GM08714 (cell line): ENCODE measurements at regions not wholly inside any gene's neighbourhood (a gene's known extent, or its start where the extent isn't known, plus 50 kb on each side); places are given as distances from the start of the nearest gene placed in this dataset.
A peak's percentile ranks its signal among the peaks of the same experiment; 100 is the strongest.

Experiments
- H3K4me3 ChIP-seq: fragments of 200-500 bp; sonication (Bioruptor generic); 2 replicates; pipeline ENCODE4 v1.5.1; 2014; ENCODE audit warnings: mild to moderate bottlenecking, low read length, inconsistent platforms
- ZNF274 ChIP-seq: IDR thresholded peaks from 2 replicates; pipeline ENCODE4 v1.6.1; 2012; ENCODE audit warnings: mild to moderate bottlenecking, low read depth, low read length

DNA sequence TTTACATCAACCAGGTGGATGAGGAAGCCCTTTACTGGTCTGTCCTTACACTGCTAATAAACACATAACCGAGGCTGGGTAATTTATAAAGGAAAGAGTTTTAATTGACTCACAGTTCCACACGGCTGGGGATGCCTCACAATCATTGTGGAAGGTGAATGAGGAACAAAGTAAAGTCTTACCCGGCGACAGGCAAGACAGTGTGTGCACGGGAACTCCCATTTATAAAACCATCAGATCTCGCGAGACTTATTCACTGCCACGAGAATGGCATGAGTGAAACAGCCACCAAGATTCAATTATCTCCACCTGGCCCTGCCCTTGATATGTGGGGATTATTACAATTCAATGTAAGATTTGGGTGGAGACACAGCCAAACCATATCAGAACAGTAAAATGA lies 67.3 kb upstream of the GRAMD2B start:
- no peak for TF ChIP-seq ZNF274
- no peak overlapping the region for H3K4me3 ChIP-seq

DNA sequence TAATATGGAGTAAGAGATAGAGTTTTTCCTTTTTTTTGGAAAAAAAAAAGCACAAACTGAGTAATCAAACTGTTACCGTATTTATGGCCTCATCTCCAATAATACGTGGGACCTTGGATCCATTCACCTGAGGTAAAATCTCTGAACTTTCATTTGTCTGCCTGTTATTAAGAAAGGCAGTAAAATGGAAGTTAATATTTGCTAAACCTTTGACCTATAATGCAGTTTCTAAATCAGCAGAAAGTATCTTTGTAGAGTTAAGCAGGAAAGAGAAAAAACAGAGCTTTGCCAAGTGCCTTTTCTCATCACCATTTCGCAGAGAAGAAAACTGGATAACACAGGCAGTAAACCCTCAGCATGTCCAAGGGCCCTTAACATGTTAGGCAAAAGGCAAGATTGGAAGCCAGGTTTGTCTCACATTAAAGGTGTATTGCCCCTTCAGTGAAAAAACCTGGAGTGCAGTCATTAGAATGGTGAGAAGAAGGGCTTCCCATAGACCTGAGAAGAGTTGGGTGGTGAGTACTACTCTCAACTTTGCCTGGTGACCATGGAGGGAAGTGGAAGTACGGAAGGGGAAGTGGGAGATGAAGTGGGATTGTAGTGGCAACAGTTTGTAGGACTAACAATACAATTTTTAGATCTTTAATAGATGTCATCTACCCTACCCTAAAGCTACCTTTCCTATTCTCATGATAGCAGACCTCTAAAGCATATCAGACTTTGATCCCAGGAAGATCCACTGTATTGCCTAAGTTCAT lies 65.4 kb upstream of the GRAMD2B start:
- no peak for TF ChIP-seq ZNF274
- no peak overlapping the region; the same call in 1 of the 2 replicates for H3K4me3 ChIP-seq

DNA sequence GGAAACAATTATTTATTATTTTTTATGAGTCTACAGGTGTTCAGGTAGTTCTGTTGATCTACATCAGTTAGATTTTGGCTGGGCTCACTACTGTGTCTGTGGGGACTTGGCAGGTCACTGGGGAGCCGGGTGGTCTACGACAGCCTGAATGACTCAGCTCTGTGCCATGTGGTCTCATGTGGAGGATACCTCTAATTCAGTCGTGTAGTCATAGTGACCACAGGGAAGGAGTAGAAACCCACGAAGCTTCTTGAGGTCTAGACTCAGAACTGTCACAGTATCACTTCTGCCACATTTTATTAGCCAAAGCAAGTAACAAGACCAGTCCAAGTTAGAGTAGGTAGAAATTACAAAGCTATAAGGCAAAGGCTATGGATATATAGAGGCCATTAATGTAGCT lies 64.7 kb upstream of the GRAMD2B start:
- H3K4me3 ChIP-seq, result no peak overlapping the region
- no peak for TF ChIP-seq ZNF274

DNA sequence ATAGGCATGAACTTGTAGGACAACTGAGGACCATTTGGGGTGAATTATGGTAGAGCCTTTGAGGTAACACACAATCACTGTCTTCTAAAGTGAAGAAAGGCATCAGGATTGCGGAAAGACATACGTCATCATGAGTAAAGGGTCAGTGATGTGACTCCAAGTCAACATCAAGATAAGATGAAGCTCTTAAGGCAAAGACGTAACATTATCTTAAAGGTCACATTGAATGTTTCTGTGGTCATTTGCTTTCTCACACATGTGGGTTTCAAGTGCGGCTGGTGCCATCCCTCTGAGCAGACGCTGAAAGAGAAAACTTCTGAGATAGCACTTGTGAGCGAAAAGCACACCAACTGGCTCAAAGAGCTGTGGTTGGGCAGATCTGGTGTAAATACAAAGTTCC lies 63.3 kb upstream of the GRAMD2B start:
- TF ChIP-seq ZNF274, result no peak
- H3K4me3 ChIP-seq, result peak overlapping the region; percentile 58; the same call in 1 of the 2 replicates

DNA sequence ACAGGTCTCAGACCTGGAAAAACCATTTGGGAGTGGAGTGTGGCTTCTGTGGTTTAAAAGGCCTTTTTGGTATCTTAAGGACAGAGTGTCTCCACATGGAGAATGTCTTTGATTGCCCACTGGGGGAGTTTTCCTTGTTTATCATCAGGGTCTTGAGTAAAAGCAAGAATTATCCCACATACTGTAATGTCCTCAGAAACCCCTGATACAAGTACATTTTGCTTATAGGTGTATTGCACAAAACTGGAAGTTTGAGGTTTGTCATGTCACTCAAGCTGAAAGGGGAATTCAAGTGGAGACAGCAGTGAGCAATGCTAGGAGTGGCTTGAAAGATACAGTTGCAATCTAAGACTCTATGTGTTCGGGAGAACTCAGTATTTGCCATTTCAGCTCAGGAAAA lies 62.7 kb upstream of the GRAMD2B start:
- peak overlapping the region; percentile 58; the same call in 1 of the 2 replicates for H3K4me3 ChIP-seq
- TF ChIP-seq ZNF274, result no peak

DNA sequence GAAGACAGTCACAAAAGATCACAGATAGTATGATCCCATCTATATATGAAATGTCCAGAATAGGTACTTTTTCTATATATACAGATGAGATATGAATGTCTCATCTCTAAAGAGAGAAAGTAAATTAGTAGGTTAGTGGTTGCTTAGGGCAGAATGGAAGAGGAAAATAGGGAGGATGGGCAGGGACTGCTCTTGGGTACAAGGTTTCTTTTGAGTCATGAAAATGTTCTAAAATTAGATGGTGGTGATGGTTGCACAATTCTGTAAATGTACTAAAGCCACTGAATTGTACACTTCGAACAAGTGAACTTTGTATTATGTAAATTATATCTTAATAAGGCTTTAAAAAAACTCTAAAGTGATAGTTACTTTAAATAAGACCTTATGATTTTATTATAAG lies 59.6 kb upstream of the GRAMD2B start:
- no peak for TF ChIP-seq ZNF274
- H3K4me3 ChIP-seq, result no peak overlapping the region

DNA sequence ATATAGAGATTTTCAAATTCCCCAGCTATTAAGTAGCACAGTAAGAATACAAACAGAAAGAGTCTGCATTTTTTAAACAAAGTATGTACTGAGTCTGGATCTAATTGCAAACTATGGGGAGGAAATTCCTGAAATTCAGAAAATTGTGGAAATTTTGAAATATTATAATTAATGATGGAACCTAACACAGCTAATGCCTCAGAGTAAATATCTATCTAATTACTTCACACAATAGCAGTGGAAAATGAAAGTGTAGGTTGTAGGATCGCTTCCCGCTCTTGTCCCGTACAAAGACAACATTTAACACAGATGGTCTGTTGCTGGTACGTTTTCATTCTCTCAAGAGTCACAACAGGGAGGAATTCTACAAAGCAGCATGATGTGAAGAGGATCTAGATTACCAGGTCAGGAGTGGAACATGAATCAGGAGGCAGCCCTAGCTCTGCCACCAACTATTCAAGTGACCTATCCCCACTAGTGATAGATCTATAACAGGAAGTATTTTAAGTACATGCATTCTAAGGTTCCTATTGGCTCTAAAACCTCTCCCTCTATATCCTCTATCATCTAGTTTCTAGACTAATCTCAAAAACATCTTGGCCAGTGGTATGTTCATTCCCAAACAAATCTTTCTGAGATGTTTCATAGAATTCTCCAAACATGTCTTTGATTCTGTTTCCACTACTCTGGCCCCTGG lies 58.9 kb upstream of the GRAMD2B start:
- TF ChIP-seq ZNF274, result no peak
- no peak overlapping the region for H3K4me3 ChIP-seq

DNA sequence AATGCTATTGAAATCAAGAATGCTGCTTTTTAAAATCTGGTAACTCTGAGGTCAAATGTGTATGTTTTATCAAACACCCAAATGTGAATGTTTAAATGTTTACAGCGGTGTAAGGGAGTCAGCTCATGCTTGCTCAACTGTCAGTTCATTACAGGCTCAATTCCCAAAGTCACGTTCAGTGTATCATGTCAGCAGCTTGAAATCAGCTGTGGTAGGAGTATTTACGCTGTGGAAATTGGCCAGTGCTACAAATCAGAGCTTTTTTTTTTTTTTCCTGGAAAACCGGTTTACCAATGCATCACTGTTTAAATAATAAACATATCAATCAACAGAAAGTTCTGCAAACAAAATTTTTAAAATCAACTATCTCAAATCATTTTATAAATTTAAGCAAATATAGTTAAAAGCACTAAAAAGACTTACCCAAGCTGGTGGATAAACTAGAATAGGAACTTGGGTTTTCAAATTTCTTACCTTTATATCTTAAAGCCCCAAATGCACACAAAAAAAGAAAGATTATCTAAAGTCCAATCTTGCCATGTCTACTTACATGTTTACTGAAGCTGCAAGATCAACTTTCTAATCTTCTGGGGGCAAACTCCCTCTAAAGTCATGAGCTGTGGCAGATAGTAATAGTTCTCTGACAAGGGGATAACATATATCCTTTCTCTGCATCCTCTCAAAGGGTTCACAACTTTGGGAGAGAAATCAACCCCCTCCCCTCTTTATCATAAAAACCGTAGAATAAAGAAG lies 57.6 kb upstream of the GRAMD2B start:
- no peak overlapping the region for H3K4me3 ChIP-seq
- no peak for TF ChIP-seq ZNF274

DNA sequence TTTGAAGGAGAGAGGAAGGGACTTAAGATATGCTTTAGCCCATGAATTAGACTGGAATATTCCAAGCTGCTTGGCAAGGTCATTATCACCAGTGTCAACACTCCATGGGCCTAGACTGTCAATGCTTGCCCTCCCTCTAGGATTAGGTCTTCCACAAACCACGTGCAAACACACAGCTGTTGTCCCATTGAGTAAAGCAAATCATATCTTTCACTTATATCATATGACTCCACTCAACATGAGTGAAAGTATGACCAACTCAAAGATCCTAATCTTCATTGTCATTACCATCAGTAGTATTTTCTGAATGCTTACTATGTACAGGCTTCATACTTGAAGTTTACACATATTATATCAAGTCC lies 57.0 kb upstream of the GRAMD2B start:
- no peak overlapping the region for H3K4me3 ChIP-seq
- TF ChIP-seq ZNF274, result no peak

DNA sequence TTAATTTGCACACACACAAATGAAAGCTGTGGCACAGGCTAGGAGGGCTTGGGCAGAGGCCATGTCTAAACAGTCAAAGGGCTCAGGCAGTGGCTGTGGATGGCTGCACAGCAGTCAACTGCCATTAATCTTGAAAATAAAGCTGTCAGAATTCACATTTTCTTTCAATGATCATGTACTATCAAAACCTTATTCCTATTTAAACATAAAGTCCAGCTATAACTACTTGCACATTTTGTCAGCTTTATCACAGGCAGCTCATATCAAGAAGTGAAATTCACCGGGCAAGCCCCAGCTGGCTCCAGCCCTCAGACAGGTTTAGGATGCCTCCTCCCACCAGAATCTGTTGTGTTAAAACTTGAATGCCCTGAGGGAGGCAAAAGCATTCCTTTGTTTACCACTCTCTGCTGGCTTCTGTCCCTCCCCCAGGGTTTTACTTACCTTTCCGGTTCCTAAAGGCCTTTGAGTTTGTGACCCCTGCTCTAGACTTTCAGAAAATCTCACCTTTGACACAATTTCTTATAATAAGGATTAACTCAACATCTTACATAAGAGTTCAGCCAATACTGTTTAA lies 54.9 kb upstream of the GRAMD2B start:
- H3K4me3 ChIP-seq, result no peak overlapping the region
- no peak for TF ChIP-seq ZNF274

DNA sequence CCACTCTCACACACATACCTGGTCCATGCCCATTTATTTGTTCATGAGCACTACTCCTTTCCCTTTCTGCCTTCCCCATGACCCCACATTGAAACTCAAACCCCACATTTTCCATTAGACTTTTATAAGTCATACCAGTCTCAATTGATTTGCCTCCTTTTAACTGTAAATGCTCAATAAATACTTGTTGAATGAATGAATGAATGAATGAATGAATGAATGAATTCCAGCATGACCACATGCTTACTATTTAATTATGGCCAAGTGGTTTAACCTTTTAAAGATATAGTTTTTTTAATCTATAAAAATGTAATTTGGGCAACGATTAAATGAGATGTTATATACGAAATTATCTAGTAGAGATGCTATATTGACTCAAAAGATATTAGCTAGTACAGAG lies 54.1 kb upstream of the GRAMD2B start:
- H3K4me3 ChIP-seq, result no peak overlapping the region
- no peak for TF ChIP-seq ZNF274

DNA sequence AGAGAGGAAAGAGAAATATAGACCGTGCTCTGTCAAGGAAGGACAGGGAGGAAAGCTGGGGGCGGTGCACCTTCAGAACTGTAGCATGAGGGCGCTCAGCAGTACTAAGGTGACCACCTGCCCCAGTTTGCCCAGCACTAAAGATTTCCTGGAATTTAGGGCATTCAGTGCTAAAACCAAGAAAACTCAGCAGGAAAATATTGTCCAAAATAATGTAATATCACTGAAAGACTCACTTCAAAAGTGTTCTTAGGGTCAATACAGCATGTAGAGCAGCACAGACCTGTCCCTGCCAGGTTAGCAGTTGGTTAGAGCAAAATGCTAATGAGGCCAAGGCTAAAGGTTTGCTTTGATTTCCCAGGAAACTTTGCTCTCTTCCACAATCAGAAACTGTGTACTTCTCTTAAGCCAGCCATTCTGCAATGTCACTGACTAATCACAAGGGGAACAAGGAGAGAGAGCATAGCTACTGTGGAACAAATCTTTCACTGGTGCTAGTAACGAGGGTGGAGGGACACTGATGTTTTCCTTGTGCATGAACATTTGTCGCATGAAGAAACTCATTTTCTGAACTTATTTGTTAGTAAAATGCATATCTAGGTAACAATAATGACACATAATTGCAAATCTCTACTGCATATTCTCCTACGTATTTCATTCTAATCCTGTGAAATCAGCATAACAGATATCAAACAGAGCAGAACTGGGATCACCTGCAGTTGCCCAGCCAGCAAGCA lies 53.0 kb upstream of the GRAMD2B start:
- no peak overlapping the region for H3K4me3 ChIP-seq
- TF ChIP-seq ZNF274, result no peak

DNA sequence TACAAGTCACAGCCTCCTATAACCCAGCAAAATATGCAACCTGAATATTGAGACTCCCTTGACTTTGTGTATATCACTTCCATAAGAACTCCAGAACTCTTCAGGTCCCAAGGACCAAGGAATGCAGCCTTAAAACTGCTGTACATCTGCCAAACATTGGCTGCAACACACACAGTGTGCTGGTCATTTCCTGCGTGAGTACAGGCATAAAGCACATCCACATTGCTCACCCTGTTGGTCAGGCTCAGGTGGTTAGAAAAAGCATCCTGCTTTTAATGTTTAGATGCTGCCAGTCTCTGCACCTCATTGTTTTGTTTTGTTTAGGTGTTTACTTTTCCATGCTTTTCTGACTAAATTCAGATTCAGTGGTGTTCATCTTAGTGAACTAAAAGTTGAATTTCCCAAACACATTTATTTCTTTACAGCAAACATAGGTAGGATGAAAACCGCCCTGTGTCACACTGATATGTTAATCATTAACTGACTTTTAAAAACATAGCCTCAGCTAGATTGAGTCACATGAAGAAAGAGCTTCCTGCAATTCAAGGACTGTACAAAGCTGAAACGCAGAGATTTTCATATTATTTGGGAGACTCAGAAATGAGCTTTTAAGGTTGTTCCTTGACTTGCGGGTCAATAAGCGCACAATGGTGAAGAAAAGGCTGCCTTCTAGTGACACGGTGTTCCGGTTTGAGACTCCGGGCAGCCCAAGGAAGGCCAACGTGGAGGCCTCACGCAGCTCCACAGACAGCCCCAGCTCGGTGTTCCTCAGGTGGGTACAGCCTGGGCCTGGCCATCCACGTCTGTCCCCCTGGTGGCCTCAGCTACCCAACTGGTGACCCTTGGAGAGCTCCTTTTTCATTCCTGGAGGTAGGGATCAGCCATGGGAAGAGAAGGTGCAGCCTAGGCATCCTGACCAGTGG lies 52.2 kb upstream of the GRAMD2B start:
- no peak overlapping the region for H3K4me3 ChIP-seq
- TF ChIP-seq ZNF274, result no peak
